Prostate gland (tissue), 2 donors: ENCODE measurements at regions not wholly inside any gene's neighbourhood (a gene's known extent, or its start where the extent isn't known, plus 50 kb on each side); places are given as distances from the start of the nearest gene placed in this dataset.

Experiments used
- DNase-seq: peaks from one replicate; pipeline ENCODE4 v3.0.0-alpha.2; 2019; ENCODE audit warnings: low spot score
- H3K27ac ChIP-seq, 2 donors: fragments of 200-600 bp; sonication (generic); 2 replicates each; pipeline ENCODE4 v1.5.1; 2017 to 2019
- H3K27me3 ChIP-seq: fragments of 200-600 bp; sonication (generic); replicated peaks from 2 replicates; pipeline ENCODE4 v1.5.1; 2019; ENCODE audit not compliant: insufficient read depth
- H3K36me3 ChIP-seq, 2 donors: fragments of 200-600 bp; sonication (generic); 1 replicate in 1 of 2; 2 replicates in 1 of 2; pipeline versions ENCODE4 v1.5.1 to v1.8.1; 2017 to 2019
- H3K4me1 ChIP-seq: fragments of 200-600 bp; sonication (generic); replicated peaks from 2 replicates; pipeline ENCODE4 v1.5.1; 2019
- H3K4me3 ChIP-seq, 2 donors: fragments of 200-600 bp; sonication (generic); 2 replicates each; pipeline ENCODE4 v1.5.1; 2017 to 2019
- H3K9me3 ChIP-seq: fragments of 200-600 bp; sonication (generic); 2 replicates; pipeline ENCODE4 v1.5.1; 2017
- POLR2A ChIP-seq: fragments of 450-650 bp; IDR thresholded peaks from one replicate; pipeline ENCODE4 v1.6.1; 2016; ENCODE audit warnings: antibody characterized with exemption, mild to moderate bottlenecking
- POLR2AphosphoS5 ChIP-seq: sonication (generic); formaldehyde crosslinking; IDR thresholded peaks from one replicate; pipeline ENCODE4 v1.6.1; 2017; ENCODE audit warnings: antibody characterized with exemption
- WGBS: methylation state at CpG from one replicate; pipeline ENCODE4 v1.1.5; 2018; 5-methylcytosine and 5-hydroxymethylcytosine counted together
- intact Hi-C: fragments of 100-400 bp; cut with DNase I; formaldehyde crosslinking; loops from one replicate; pipeline ENCODE4 v1.14.2; 2022
- TF ChIP-seq, protein P1 (sequence below), 4 experiments: fragments of 200-600 bp in 2 of 4; fragments of 450-650 bp in 2 of 4; sonication (generic) in 2 of 4; IDR thresholded peaks; 1 replicate in 3 of 4; 2 replicates in 1 of 4; pipeline ENCODE4 v1.5.1; 2016 to 2019; ENCODE audit warnings: antibody characterized with exemption in 4 of 4, mild to moderate bottlenecking in 2 of 4, moderate library complexity in 2 of 4

DNA sequence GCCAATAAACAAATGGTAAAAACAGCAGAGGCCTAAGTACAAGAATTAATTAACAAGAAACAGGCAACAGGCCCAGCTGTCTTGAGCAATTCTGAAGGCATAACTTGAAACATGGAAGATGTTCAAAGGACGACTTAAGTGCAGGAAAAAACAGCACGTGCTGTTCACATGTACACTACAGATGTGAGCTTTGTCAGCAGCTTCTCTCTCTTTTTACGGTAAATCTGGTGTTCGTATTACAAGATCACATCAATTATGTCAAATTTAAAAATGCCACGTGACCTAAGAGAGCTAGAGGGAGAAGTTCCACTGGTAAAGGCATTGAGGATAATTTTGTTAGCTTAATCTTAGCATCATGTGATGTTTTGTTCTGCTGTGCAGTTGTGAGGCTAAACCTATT, 281.1 kb downstream of the PSAT1 start:
- Histone ChIP-seq H3K27ac (no peak overlapping the region), H3K36me3 (no peaks in the 10 kb centered on the region), H3K27me3 (no peaks in the 10 kb centered on the region), H3K4me3 (no peak overlapping the region), H3K9me3 (no peaks in the 10 kb centered on the region), H3K4me1 (no peaks in the 10 kb centered on the region)
- no peak for DNase-seq
- WGBS, result 66% methylated on average over 5 of the region's 5 CpGs
- TF ChIP-seq, protein P1, sequence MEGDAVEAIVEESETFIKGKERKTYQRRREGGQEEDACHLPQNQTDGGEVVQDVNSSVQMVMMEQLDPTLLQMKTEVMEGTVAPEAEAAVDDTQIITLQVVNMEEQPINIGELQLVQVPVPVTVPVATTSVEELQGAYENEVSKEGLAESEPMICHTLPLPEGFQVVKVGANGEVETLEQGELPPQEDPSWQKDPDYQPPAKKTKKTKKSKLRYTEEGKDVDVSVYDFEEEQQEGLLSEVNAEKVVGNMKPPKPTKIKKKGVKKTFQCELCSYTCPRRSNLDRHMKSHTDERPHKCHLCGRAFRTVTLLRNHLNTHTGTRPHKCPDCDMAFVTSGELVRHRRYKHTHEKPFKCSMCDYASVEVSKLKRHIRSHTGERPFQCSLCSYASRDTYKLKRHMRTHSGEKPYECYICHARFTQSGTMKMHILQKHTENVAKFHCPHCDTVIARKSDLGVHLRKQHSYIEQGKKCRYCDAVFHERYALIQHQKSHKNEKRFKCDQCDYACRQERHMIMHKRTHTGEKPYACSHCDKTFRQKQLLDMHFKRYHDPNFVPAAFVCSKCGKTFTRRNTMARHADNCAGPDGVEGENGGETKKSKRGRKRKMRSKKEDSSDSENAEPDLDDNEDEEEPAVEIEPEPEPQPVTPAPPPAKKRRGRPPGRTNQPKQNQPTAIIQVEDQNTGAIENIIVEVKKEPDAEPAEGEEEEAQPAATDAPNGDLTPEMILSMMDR (IDR thresholded peaks at IDR 0.05), result no peak
- no peak for TF ChIP-seq POLR2AphosphoS5
- TF ChIP-seq POLR2A, result no peak
- intact Hi-C loops, result no loop called here

DNA sequence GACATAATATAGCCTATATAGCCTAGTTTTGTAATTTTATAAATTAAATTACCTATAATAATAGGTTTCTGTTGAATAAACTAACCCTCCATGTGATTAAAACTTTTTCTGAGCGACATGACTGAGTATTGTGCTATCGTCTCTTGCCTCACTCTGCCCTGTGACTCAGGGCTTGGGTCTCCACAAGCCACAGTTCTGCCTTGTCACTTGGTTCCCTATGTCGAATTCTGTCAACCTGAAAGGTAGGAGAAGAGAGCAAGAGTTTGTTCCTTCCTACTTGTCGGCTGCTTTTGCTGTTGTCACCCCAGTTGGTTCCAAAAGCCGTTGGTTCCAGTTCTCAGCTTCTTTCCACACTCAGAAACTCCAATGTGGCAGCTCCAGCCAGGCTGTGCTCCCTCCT, 285.9 kb downstream of the PSAT1 start:
- 93% methylated on average over 5 of the region's 5 CpGs for WGBS
- intact Hi-C loops, result no loop called here
- TF ChIP-seq, protein P1 (IDR thresholded peaks at IDR 0.05), result no peak
- no peaks in the 10 kb centered on the region for H3K27me3 ChIP-seq
- no peak overlapping the region for H3K27ac ChIP-seq
- DNase-seq, result no peak
- H3K9me3 ChIP-seq, result no peaks in the 10 kb centered on the region
- no peaks in the 10 kb centered on the region for H3K4me1 ChIP-seq
- H3K36me3 ChIP-seq, result no peaks in the 10 kb centered on the region
- no peak overlapping the region for H3K4me3 ChIP-seq

DNA sequence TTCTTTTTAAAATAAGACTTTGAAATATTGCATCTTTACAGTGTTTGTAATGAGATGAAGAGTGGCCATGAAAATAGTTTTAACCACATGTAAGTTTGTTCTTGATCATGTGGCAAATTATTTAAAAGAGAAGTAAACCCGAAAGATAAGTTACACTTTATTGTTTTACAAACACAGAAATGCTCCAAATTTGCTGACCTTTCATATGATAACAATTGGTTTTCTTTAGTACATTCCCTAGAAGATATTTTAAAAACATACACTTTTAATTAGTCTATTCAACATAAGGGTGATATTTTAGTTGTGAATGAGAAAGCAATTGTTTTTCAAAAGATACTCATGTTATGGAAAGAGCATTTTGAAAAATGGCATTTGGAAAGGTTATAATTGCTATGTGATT, 287.7 kb downstream of the PSAT1 start:
- H3K27me3 ChIP-seq, result no peaks in the 10 kb centered on the region
- no peaks in the 10 kb centered on the region for H3K4me1 ChIP-seq
- no peaks in the 10 kb centered on the region for H3K9me3 ChIP-seq
- 71% methylated on average over 1 of the region's 1 CpG for WGBS
- intact Hi-C loops, result no loop called here
- DNase-seq, result no peak
- TF ChIP-seq, protein P1 (IDR thresholded peaks at IDR 0.05), result no peak
- no peak for TF ChIP-seq POLR2AphosphoS5
- TF ChIP-seq POLR2A, result no peak
- no peaks in the 10 kb centered on the region for H3K36me3 ChIP-seq
- no peak overlapping the region for H3K27ac ChIP-seq
- no peak overlapping the region for H3K4me3 ChIP-seq

DNA sequence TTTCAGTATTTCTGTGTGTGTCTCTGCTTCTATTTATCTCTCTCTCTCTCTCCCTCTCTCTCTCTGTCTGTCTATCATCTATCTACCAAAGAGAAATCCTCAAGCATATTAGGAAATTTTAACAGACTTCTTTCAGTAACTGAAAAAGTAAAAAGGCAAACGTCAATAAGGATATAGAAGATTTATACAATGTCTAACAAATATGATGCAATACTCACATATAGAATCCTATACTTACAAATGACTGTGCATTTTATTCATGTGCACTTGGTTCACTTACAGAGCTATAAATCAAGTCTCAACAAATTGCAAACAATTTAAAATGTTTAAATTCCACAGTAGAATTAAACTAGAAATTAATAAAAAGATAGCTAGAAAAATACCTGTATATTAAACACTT, 289.0 kb downstream of the PSAT1 start:
- DNase-seq, result no peak
- Histone ChIP-seq H3K9me3 (no peaks in the 10 kb centered on the region), H3K27me3 (no peaks in the 10 kb centered on the region), H3K4me1 (no peaks in the 10 kb centered on the region), H3K36me3 (no peaks in the 10 kb centered on the region), H3K4me3 (no peak overlapping the region), H3K27ac (no peak overlapping the region)
- WGBS, result 77% methylated on average over 1 of the region's 1 CpG
- TF ChIP-seq POLR2AphosphoS5, result no peak
- TF ChIP-seq, protein P1 (IDR thresholded peaks at IDR 0.05), result no peak
- no peak for TF ChIP-seq POLR2A
- intact Hi-C loops, result no loop called here

DNA sequence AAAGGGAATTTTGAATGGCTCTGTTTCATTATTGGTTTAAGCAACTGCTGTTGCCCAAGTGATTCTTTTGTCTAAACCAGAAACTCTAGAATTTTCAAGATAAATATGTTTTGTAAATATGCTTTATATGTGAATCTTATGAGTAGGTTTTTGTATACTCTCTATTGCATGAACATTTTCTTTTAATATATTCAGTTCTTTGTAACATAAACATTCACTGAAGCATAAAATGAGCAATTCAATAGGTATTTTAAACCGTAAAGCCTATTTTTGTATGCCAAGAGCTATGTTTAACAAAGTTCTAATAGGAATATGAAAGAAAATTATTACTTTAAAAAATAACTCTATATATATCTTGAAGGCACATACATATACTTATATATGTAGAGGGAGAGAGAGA, 293.1 kb downstream of the PSAT1 start:
- TF ChIP-seq POLR2A, result no peak
- TF ChIP-seq, protein P1 (IDR thresholded peaks at IDR 0.05), result no peak
- no peak for TF ChIP-seq POLR2AphosphoS5
- no peak for DNase-seq
- 75% methylated on average over 1 of the region's 1 CpG for WGBS
- Histone ChIP-seq H3K4me1 (no peaks in the 10 kb centered on the region), H3K27me3 (no peaks in the 10 kb centered on the region), H3K27ac (no peak overlapping the region), H3K36me3 (no peaks in the 10 kb centered on the region), H3K9me3 (no peaks in the 10 kb centered on the region), H3K4me3 (no peak overlapping the region)
- intact Hi-C loops, result no loop called here
